GM12891 (cell line): ENCODE measurements at regions not wholly inside any gene's neighbourhood (a gene's known extent, or its start where the extent isn't known, plus 50 kb on each side); places are given as distances from the start of the nearest gene placed in this dataset.

Experiments
- POLR2A ChIP-seq: IDR thresholded peaks from 2 replicates; pipeline ENCODE4 v1.6.1; 2011; ENCODE audit warnings: low read depth, low read length, control low read depth
- POLR2AphosphoS5 ChIP-seq: IDR thresholded peaks from 2 replicates; pipeline ENCODE4 v1.6.1; 2011; ENCODE audit warnings: low read depth, low read length, control low read depth
- TAF1 ChIP-seq: IDR thresholded peaks from 2 replicates; pipeline ENCODE4 v1.6.1; 2011; ENCODE audit warnings: low read depth, low read length, control low read depth

DNA sequence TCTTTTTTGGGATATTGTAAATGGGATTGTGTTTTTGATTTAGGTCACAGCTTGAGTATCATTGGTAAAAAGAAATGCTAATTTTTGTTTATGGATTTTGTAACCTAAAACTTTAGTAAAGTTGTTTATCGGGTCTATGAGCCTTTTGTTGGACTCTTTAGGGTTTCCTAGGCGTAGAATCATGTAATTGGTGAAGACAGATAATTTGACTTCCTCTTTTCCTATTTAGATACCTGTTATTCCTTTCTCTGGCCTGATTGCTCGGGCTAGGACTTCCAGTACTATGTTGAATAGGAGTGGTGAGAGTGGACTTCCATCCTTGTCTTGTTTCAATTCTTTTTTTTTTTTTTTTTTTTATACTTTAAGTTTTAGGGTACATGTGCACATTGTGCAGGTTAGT lies 149.0 kb downstream of the QPCT start:
- no peak for TF ChIP-seq POLR2AphosphoS5
- TF ChIP-seq POLR2A: no peak
- no peak for TF ChIP-seq TAF1
